Upper lobe of left lung (tissue), 6 donors: ENCODE measurements at regions not wholly inside any gene's neighbourhood (a gene's known extent, or its start where the extent isn't known, plus 50 kb on each side); places are given as distances from the start of the nearest gene placed in this dataset.
A peak's percentile ranks its signal among the peaks of the same experiment; 100 is the strongest.

Source experiments
- ATAC-seq, 2 donors: fragments of 200-7000 bp; cut with Tn5 transposase; one replicate each; pipeline ENCODE4 v1.9.1; 2022; ENCODE audit warnings: mild to moderate bottlenecking in 2 of 2, moderate library complexity in 2 of 2; ENCODE audit not compliant: low FRiP score in 2 of 2
- DNase-seq, 2 donors: peaks; one replicate each; pipeline ENCODE4 v3.0.0-alpha.2; 2019 to 2020
- H3K27ac ChIP-seq, 4 donors: fragments of 200-600 bp; sonication (generic); one replicate each; pipeline ENCODE4 v1.5.1; 2016 to 2019
- H3K27me3 ChIP-seq, 4 donors: fragments of 200-600 bp; sonication (generic); one replicate each; pipeline ENCODE4 v1.5.1; 2017 to 2019
- H3K36me3 ChIP-seq, 4 donors: fragments of 200-600 bp; sonication (generic); one replicate each; pipeline ENCODE4 v1.5.1; 2016 to 2019
- H3K4me1 ChIP-seq, 4 donors: fragments of 200-600 bp; sonication (generic); one replicate each; pipeline ENCODE4 v1.5.1; 2018 to 2019
- H3K4me3 ChIP-seq, 4 donors: fragments of 200-600 bp; sonication (generic); one replicate each; pipeline ENCODE4 v1.5.1; 2017 to 2019; ENCODE audit warnings: mild to moderate bottlenecking in 2 of 4, moderate library complexity in 1 of 4
- H3K9me3 ChIP-seq, 4 donors: fragments of 200-600 bp; sonication (generic); one replicate each; pipeline ENCODE4 v1.5.1; 2018 to 2019
- CTCF ChIP-seq, 6 experiments: fragments of 450-650 bp in 4 of 6; fragments of 200-600 bp in 2 of 6; sonication (generic) in 2 of 6; IDR thresholded peaks; one replicate each; pipeline ENCODE4 v1.5.1; 2016 to 2019; ENCODE audit warnings: antibody characterized with exemption in 6 of 6
- EP300 ChIP-seq, 4 donors: sonication (generic); formaldehyde crosslinking; IDR thresholded peaks; one replicate each; pipeline ENCODE4 v1.5.1; 2017; ENCODE audit warnings: antibody characterized with exemption in 4 of 4, control low read depth in 2 of 4
- POLR2A ChIP-seq, 4 donors: fragments of 450-650 bp; IDR thresholded peaks; one replicate each; pipeline ENCODE4 v1.5.1; 2016 to 2017; ENCODE audit warnings: antibody characterized with exemption in 4 of 4, mild to moderate bottlenecking in 2 of 4
- POLR2AphosphoS5 ChIP-seq, 2 donors: sonication (generic); formaldehyde crosslinking; IDR thresholded peaks; one replicate each; pipeline ENCODE4 v1.5.1; 2017; ENCODE audit warnings: antibody characterized with exemption in 2 of 2
- WGBS, 2 donors: methylation state at CpG; one replicate each; pipeline ENCODE4 v1.1.5; 2017 to 2018; 5-methylcytosine and 5-hydroxymethylcytosine counted together
- donor health status: DM: no; HTN: no; CAD: no; lungs with moderate emphysema.
- donor health status: DM: no; HTN: yes; CAD: no; lungs with severe emphysema.

GRCh38 chr2:158732573-158733429, 62.3 kb upstream of the DAPL1 start:
- Histone ChIP-seq H3K9me3 (no peaks in the 10 kb centered on the region), H3K4me1 (no peaks in the 10 kb centered on the region), H3K27me3 (no peaks in the 10 kb centered on the region), H3K4me3 (no peak overlapping the region), H3K27ac (peak overlapping the region in 1 of 4 donors; percentile 3), H3K36me3 (no peaks in the 10 kb centered on the region)
- 72 to 76% methylated on average over 5 of the region's 5 CpGs for WGBS, 2 donors
- DNase-seq = no peak
- TF ChIP-seq CTCF (IDR thresholded peaks at IDR 0.05) (no peak), POLR2AphosphoS5 (IDR thresholded peaks at IDR 0.05) (no peak), POLR2A (IDR thresholded peaks at IDR 0.05) (no peak), EP300 (IDR thresholded peaks at IDR 0.05) (no peak)
- ATAC-seq = no peak

- no peak for ATAC-seq
- H3K9me3 ChIP-seq = no peaks in the 10 kb centered on the region
- peak overlapping the region in 1 of 4 donors; percentile 3 for H3K27ac ChIP-seq
- no peaks in the 10 kb centered on the region for H3K27me3 ChIP-seq
- no peaks in the 10 kb centered on the region for H3K36me3 ChIP-seq
- WGBS, 2 donors = 59 to 64% methylated on average over 7 of the region's 7 CpGs
- DNase-seq = no peak
- H3K4me3 ChIP-seq = no peak overlapping the region
- no peaks in the 10 kb centered on the region for H3K4me1 ChIP-seq
- TF ChIP-seq POLR2A (IDR thresholded peaks at IDR 0.05) = no peak
- TF ChIP-seq EP300 (IDR thresholded peaks at IDR 0.05) = no peak
- no peak for TF ChIP-seq POLR2AphosphoS5 (IDR thresholded peaks at IDR 0.05)
Observed at GRCh38 chr2:158733430-158733755, 61.7 kb upstream of the DAPL1 start.

- no peak for ATAC-seq
- WGBS, 2 donors = 79 to 91% methylated on average over 7 of the region's 7 CpGs
- TF ChIP-seq EP300 (IDR thresholded peaks at IDR 0.05) = no peak
- TF ChIP-seq POLR2A (IDR thresholded peaks at IDR 0.05) = no peak
- no peak for TF ChIP-seq POLR2AphosphoS5 (IDR thresholded peaks at IDR 0.05)
- no peak for TF ChIP-seq CTCF (IDR thresholded peaks at IDR 0.05)
- no peak for DNase-seq
- no peaks in the 10 kb centered on the region for H3K4me1 ChIP-seq
- no peaks in the 10 kb centered on the region for H3K36me3 ChIP-seq
- H3K4me3 ChIP-seq = no peak overlapping the region
- H3K27me3 ChIP-seq = no peaks in the 10 kb centered on the region
- H3K27ac ChIP-seq = no peak overlapping the region
- H3K9me3 ChIP-seq = no peaks in the 10 kb centered on the region
Observed at GRCh38 chr2:158734442-158734841, 60.7 kb upstream of the DAPL1 start.

DNA sequence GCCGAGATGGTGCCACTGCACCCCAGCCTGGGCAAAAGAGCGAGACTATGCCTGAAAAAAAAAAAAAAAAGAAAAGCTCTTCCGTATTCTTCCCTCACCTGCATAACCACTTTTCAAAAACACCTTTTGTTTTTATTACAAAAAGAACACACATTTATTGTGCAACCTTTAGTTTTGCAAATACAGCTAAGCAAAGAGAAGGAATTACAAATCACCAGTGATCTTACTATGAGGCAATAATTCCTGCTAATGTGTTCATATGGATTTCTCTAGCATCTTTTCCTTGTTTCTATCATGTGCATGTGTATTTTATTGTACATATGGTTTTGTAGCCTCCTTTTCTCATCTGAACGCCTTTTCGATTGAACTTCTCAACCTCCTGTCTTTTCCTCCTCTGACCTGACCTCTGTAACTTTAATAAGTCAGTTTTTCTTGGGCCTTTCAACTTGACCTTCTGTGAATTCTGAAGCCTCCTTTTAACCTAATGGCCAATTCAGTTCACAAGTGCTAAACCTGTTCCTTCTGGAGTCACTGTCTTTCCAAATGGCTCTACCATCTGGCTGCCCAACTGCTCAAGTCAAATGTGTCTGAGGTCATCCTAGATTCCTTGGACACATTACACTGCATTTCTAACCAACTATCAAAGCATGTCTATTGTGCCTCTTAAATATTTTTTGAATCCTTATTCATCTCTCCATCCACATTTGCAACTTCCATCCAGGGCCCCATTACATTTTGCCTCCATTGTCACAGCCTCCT, 59.1 kb upstream of the DAPL1 start:
- no peak for DNase-seq
- H3K27me3 ChIP-seq = no peaks in the 10 kb centered on the region
- no peak overlapping the region for H3K27ac ChIP-seq
- no peaks in the 10 kb centered on the region for H3K9me3 ChIP-seq
- peaks cover 0 to 3% (median 0%) of the 10 kb centered on the region in 4 donors for H3K4me1 ChIP-seq
- no peak for ATAC-seq
- H3K4me3 ChIP-seq = no peak overlapping the region
- H3K36me3 ChIP-seq = no peaks in the 10 kb centered on the region
- TF ChIP-seq POLR2AphosphoS5 (IDR thresholded peaks at IDR 0.05) (no peak), POLR2A (IDR thresholded peaks at IDR 0.05) (no peak), CTCF (IDR thresholded peaks at IDR 0.05) (no peak), EP300 (IDR thresholded peaks at IDR 0.05) (peak in 1 of 4 donors; percentile 15)
- 81 to 85% methylated on average over 5 of the region's 5 CpGs for WGBS, 2 donors

GRCh38 chr2:158738363-158738762, 56.8 kb upstream of the DAPL1 start:
- ATAC-seq (no peak), DNase-seq (no peak)
- WGBS, 2 donors = 84 to 88% methylated on average over 5 of the region's 5 CpGs
- Histone ChIP-seq H3K36me3 (no peaks in the 10 kb centered on the region), H3K27me3 (no peaks in the 10 kb centered on the region), H3K27ac (no peak overlapping the region), H3K4me3 (no peak overlapping the region), H3K4me1 (peaks cover 0 to 3% (median under 1%) of the 10 kb centered on the region in 4 donors), H3K9me3 (no peaks in the 10 kb centered on the region)
- no peak for TF ChIP-seq CTCF (IDR thresholded peaks at IDR 0.05)
- TF ChIP-seq POLR2AphosphoS5 (IDR thresholded peaks at IDR 0.05) = no peak
- no peak for TF ChIP-seq POLR2A (IDR thresholded peaks at IDR 0.05)
